ENCODE measurements at regions not wholly inside any gene's neighbourhood (a gene's known extent, or its start where the extent isn't known, plus 50 kb on each side); places are given as distances from the start of the nearest gene placed in this dataset.

GRCh38 chr6:4606016-4606415 is 170.2 kb upstream of the CDYL start:
- TF ChIP-seq CTCF (IDR thresholded peaks at IDR 0.05; ENCODE audit: insufficient read depth, low read depth, low read length, missing control alignments) = no peak
- H3K4me3 ChIP-seq (ENCODE audit: low read depth, low read length) = no peak overlapping the region
- no peak for DNase-seq (ENCODE audit: low read depth)

GRCh38 chr6:4603856-4604369 is 172.3 kb upstream of the CDYL start:
- H3K4me3 ChIP-seq (ENCODE audit: low read depth, low read length) = no peak overlapping the region
- TF ChIP-seq CTCF (IDR thresholded peaks at IDR 0.05; ENCODE audit: insufficient read depth, low read depth, low read length, missing control alignments) = no peak
- DNase-seq (ENCODE audit: low read depth) = no peak

- no peak for TF ChIP-seq CTCF (IDR thresholded peaks at IDR 0.05; ENCODE audit: insufficient read depth, low read depth, low read length, missing control alignments)
Measured at GRCh38 chr6:4603291-4603690, 172.9 kb upstream of the CDYL start.

GRCh38 chr6:4599924-4600323 is 176.3 kb upstream of the CDYL start:
- no peak for DNase-seq (ENCODE audit: low read depth)
- no peak for TF ChIP-seq CTCF (IDR thresholded peaks at IDR 0.05; ENCODE audit: insufficient read depth, low read depth, low read length, missing control alignments)
- no peak overlapping the region for H3K4me3 ChIP-seq (ENCODE audit: low read depth, low read length)

More at GRCh38 chr6:4603291-4603690, 172.9 kb upstream of the CDYL start:
- DNase-seq (ENCODE audit: low read depth) = no peak
- H3K4me3 ChIP-seq (ENCODE audit: low read depth, low read length) = no peak overlapping the region

GRCh38 chr6:4598384-4598995 is 177.7 kb upstream of the CDYL start:
- H3K4me3 ChIP-seq (ENCODE audit: low read depth, low read length) = no peak overlapping the region
- TF ChIP-seq CTCF (IDR thresholded peaks at IDR 0.05; ENCODE audit: insufficient read depth, low read depth, low read length, missing control alignments) = no peak
- no peak for DNase-seq (ENCODE audit: low read depth)

- TF ChIP-seq CTCF (IDR thresholded peaks at IDR 0.05; ENCODE audit: insufficient read depth, low read depth, low read length, missing control alignments) = no peak
- no peak overlapping the region for H3K4me3 ChIP-seq (ENCODE audit: low read depth, low read length)
- DNase-seq (ENCODE audit: low read depth) = no peak
Measured at GRCh38 chr6:4593951-4594350, 182.3 kb upstream of the CDYL start.

GRCh38 chr6:4592026-4592425 is 184.2 kb upstream of the CDYL start:
- TF ChIP-seq CTCF (IDR thresholded peaks at IDR 0.05; ENCODE audit: insufficient read depth, low read depth, low read length, missing control alignments) = no peak
- no peak for DNase-seq (ENCODE audit: low read depth)
- H3K4me3 ChIP-seq (ENCODE audit: low read depth, low read length) = no peak overlapping the region

All from GM12865 (cell line).